GM12878 (cell line): ENCODE measurements at regions not wholly inside any gene's neighbourhood (a gene's known extent, or its start where the extent isn't known, plus 50 kb on each side); places are given as distances from the start of the nearest gene placed in this dataset.

Experiments
- ATAC-seq: fragments of 200-7000 bp; cut with Tn5 transposase; 3 replicates; pipeline ENCODE4 v1.9.1; 2020; ENCODE audit warnings: mild to moderate bottlenecking, moderate library complexity
- BruUV-seq: library from RNA; stranded (reverse); fragments of 400-500 nt; replicated peaks from 2 replicates; lab custom pipeline; 2021; lab: Mats Ljungman, UMichigan
- CTCF ChIA-PET: fragments of 300-600 bp; sonication (Branson Sonifier 250); formaldehyde crosslinking; extraction: SDS; loops from one replicate; lab custom pipeline; 2021; ENCODE audit warnings: inconsistent platforms; lab: Yijun Ruan, JAX
- POLR2A ChIA-PET: fragments of 350-600 bp; formaldehyde crosslinking; extraction: SDS; loops from one replicate; lab custom pipeline; 2021; ENCODE audit warnings: inconsistent platforms; lab: Charles Lee
- RAD21 ChIA-PET: fragments of 300-600 bp; sonication (Branson Sonifier 250); formaldehyde crosslinking; loops from one replicate; lab custom pipeline; 2023; ENCODE audit warnings: antibody characterized with exemption; ENCODE audit not compliant: unreplicated experiment; lab: Charles Lee
- SMC1A ChIA-PET: fragments of 300-600 bp; sonication (Branson Sonifier 250); formaldehyde crosslinking; loops from one replicate; lab custom pipeline; 2023; ENCODE audit not compliant: unreplicated experiment, uncharacterized antibody; lab: Charles Lee
- DNase-seq: peaks from one replicate; pipeline ENCODE4 v3.0.0-alpha.2; 2011; ENCODE audit warnings: low read depth, low spot score
- FAIRE-seq: peaks from 3 replicates; lab custom pipeline; 2011; peaks lifted over from hg19 to GRCh38; lab: Jason Lieb, UNC
- H2AFZ ChIP-seq: 2 replicates; pipeline ENCODE4 v1.6.0; 2011; ENCODE audit warnings: low read depth, low read length, control low read depth; ENCODE audit not compliant: control insufficient read depth
- H3K27ac ChIP-seq: 2 replicates; pipeline ENCODE4 v1.5.1; 2011; ENCODE audit warnings: control low read depth; ENCODE audit not compliant: control insufficient read depth, insufficient read depth
- H3K27me3 ChIP-seq, 2 experiments: replicated peaks in 1 of 2; 2 replicates each; pipeline versions ENCODE4 v1.6.0 to v1.6.1; 2011; ENCODE audit warnings: low read length in 1 of 2; ENCODE audit not compliant: control insufficient read depth in 2 of 2, insufficient read depth in 2 of 2
- H3K36me3 ChIP-seq, 2 experiments: 2 replicates each; pipeline ENCODE4 v1.5.1; 2011; ENCODE audit warnings: low read length in 1 of 2; ENCODE audit not compliant: control insufficient read depth in 2 of 2, insufficient read depth in 2 of 2
- H3K4me1 ChIP-seq: 2 replicates; pipeline ENCODE4 v1.6.1; 2011; ENCODE audit warnings: mild to moderate bottlenecking, low read length, moderate library complexity, mixed read lengths; ENCODE audit not compliant: control insufficient read depth, insufficient read depth
- H3K4me2 ChIP-seq: 2 replicates; pipeline ENCODE4 v1.6.0; 2011; ENCODE audit warnings: control low read depth; ENCODE audit not compliant: control insufficient read depth, insufficient read depth
- H3K4me3 ChIP-seq: fragments of 200-600 bp; sonication (generic); 2 replicates; pipeline ENCODE4 v1.5.1; 2016
- H3K79me2 ChIP-seq: 2 replicates; pipeline ENCODE4 v1.6.0; 2011; ENCODE audit warnings: low read length; ENCODE audit not compliant: control insufficient read depth, insufficient read depth
- H3K9ac ChIP-seq: 2 replicates; pipeline ENCODE4 v1.8.0; 2011; ENCODE audit warnings: low read length, control low read depth, mixed read lengths; ENCODE audit not compliant: control insufficient read depth, insufficient read depth
- H3K9me3 ChIP-seq: replicated peaks from 3 replicates; pipeline ENCODE4 v1.5.1; 2011; ENCODE audit warnings: mild to moderate bottlenecking, low read length; ENCODE audit not compliant: control insufficient read depth, insufficient read depth
- H4K20me1 ChIP-seq: 2 replicates; pipeline ENCODE4 v1.6.0; 2011; ENCODE audit not compliant: control insufficient read depth, insufficient read depth
- BCL11A ChIP-seq: IDR thresholded peaks from 2 replicates; pipeline ENCODE4 v1.6.1; 2011; ENCODE audit warnings: low read depth, low read length
- CREB1 ChIP-seq: IDR thresholded peaks from 2 replicates; pipeline ENCODE4 v1.6.1; 2012; ENCODE audit warnings: low read depth, mild to moderate bottlenecking, inconsistent platforms
- E2F4 ChIP-seq: IDR thresholded peaks from 2 replicates; pipeline ENCODE4 v1.6.1; 2012; ENCODE audit warnings: low read depth, low read length, improper control_type of control experiment
- EGR1 ChIP-seq, 2 experiments: IDR thresholded peaks; 1 replicate in 1 of 2; 2 replicates in 1 of 2; pipeline ENCODE4 v1.6.1; 2011 to 2012; ENCODE audit warnings: low read depth in 2 of 2, low read length in 2 of 2, borderline replicate concordance in 1 of 2, mild to moderate bottlenecking in 1 of 2, moderate library complexity in 1 of 2
- EZH2 ChIP-seq: IDR thresholded peaks from 2 replicates; pipeline ENCODE4 v1.6.1; 2012; ENCODE audit warnings: low read depth, mild to moderate bottlenecking, control low read depth, inconsistent platforms, low read length, borderline replicate concordance; ENCODE audit not compliant: control insufficient read depth
- FOXM1 ChIP-seq: IDR thresholded peaks from 2 replicates; pipeline ENCODE4 v1.6.1; 2012; ENCODE audit warnings: low read depth, mild to moderate bottlenecking, inconsistent platforms, low read length, moderate library complexity
- ZNF687 ChIP-seq: fragments of 450-650 bp; IDR thresholded peaks from 2 replicates; pipeline ENCODE4 v1.6.1; 2017; ENCODE audit warnings: mild to moderate bottlenecking, moderate library complexity
- WGBS: methylation state at CpG from one replicate; pipeline ENCODE4 v1.1.6; 2016; ENCODE audit warnings: low lambda C conversion rate; ENCODE audit not compliant: insufficient replicate concordance, insufficient coverage; ENCODE audit errors: missing lambda C conversion rate; 5-methylcytosine and 5-hydroxymethylcytosine counted together
- in situ Hi-C: fragments of 300-500 bp; cut with MboI; formaldehyde crosslinking; loops from 9 replicates; pipeline ENCODE4 v1.14.3; 2018; ENCODE audit warnings: mixed read lengths
- intact Hi-C: fragments of 100-400 bp; cut with micrococcal nuclease; formaldehyde crosslinking; loops from one replicate; pipeline ENCODE4 v1.14.2; 2022; ENCODE audit not compliant: unreplicated experiment

- H3K36me3 ChIP-seq, result no peaks in the 10 kb centered on the region
- WGBS, result 30% methylated on average over 4 of the region's 4 CpGs
- in situ Hi-C loops, result no loop called here
- no peaks in the 10 kb centered on the region for H3K9me3 ChIP-seq
- H3K4me2 ChIP-seq, result no peak overlapping the region
- intact Hi-C loops, result no loop called here
- H3K79me2 ChIP-seq, result no peaks in the 10 kb centered on the region
- no peaks in the 10 kb centered on the region for H4K20me1 ChIP-seq
- H3K4me1 ChIP-seq, result no peaks in the 10 kb centered on the region
- DNase-seq (no peak), ATAC-seq (no peak), FAIRE-seq (no peak)
- no peak overlapping the region for H3K4me3 ChIP-seq
- CTCF ChIA-PET, result interaction anchor here (0.9 kb wide), 1 partner anchor 283 kb away, joined by 3 read pairs; no protein-coding TSS in a partner anchor
- H3K9ac ChIP-seq, result no peak overlapping the region
- no peak overlapping the region for H3K27ac ChIP-seq
- BruUV-seq, result no TSS peak
- RAD21 ChIA-PET, result no interaction called here
- POLR2A ChIA-PET, result no interaction called here
- H3K27me3 ChIP-seq, result no peaks in the 10 kb centered on the region; a peak in 1 of 4 replicates
- SMC1A ChIA-PET, result no interaction called here
- TF ChIP-seq ZNF687, result no peak
- no peak for TF ChIP-seq FOXM1
- TF ChIP-seq EZH2, result no peak
- TF ChIP-seq CREB1, result no peak
- no peak for TF ChIP-seq EGR1 (IDR thresholded peaks at IDR 0.05; ENCODE audit: borderline replicate concordance in 1 of 2, low read depth in 2 of 2, low read length in 2 of 2)
- no peak for TF ChIP-seq BCL11A
- no peak for TF ChIP-seq E2F4
- TF ChIP-seq, all 136 proteins: peak for 0
- no peak overlapping the region for H2AFZ ChIP-seq
These were observed 197.2 kb upstream of the CTNNB1 start for GRCh38 chr3:41002104-41002503.
